Mucosa of descending colon (tissue), 3 donors: ENCODE measurements at regions not wholly inside any gene's neighbourhood (a gene's known extent, or its start where the extent isn't known, plus 50 kb on each side); places are given as distances from the start of the nearest gene placed in this dataset.

Experiments
- ATAC-seq: fragments of 200-7000 bp; cut with Tn5 transposase; one replicate; pipeline ENCODE4 v1.9.1; 2020; ENCODE audit warnings: mild to moderate bottlenecking, moderate library complexity
- DNase-seq, 3 donors: peaks; one replicate each; pipeline ENCODE4 v3.0.0-alpha.2; 2020
- H3K36me3 ChIP-seq: fragments of 200-600 bp; one replicate; pipeline ENCODE4 v1.8.0; 2021; ENCODE audit warnings: low read depth, mild to moderate bottlenecking
- H3K4me1 ChIP-seq: fragments of 200-600 bp; one replicate; pipeline ENCODE4 v1.8.0; 2021; ENCODE audit warnings: low read depth, mild to moderate bottlenecking
- H3K4me3 ChIP-seq: fragments of 200-600 bp; one replicate; pipeline ENCODE4 v1.8.0; 2021; ENCODE audit warnings: mild to moderate bottlenecking
- H3K9me3 ChIP-seq: fragments of 200-600 bp; one replicate; pipeline ENCODE4 v1.8.0; 2021; ENCODE audit warnings: mild to moderate bottlenecking
- CTCF ChIP-seq: fragments of 200-600 bp; IDR thresholded peaks from one replicate; pipeline ENCODE4 v1.8.0; 2022; ENCODE audit warnings: antibody characterized with exemption, mild to moderate bottlenecking
- intact Hi-C, 2 donors: fragments of 100-400 bp; cut with DNase I in 1 of 2; cut with micrococcal nuclease in 1 of 2; formaldehyde crosslinking; loops; one replicate each; pipeline versions ENCODE4 v1.11.0 to v1.11.1; 2022; cut with DNase I, micrococcal nuclease
- donor health status: DM: no; HTN: no; CAD: no; lungs with moderate emphysema.
- donor health status: DM: no; HTN: no; CAD: no.
- donor health status: DM: no; HTN: yes; CAD: no.

GRCh38 chr5:96157077-96157780 is 195.6 kb upstream of the ELL2 start:
- H3K9me3 ChIP-seq, result no peaks in the 10 kb centered on the region
- H3K4me3 ChIP-seq, result no peak overlapping the region
- no peak for TF ChIP-seq CTCF
- intact Hi-C loops, result no loop called here
- ATAC-seq (peak; percentile 93), DNase-seq (peak in 2 of 3 donors; percentile 36 to 50)
- H3K36me3 ChIP-seq, result no peaks in the 10 kb centered on the region
- H3K4me1 ChIP-seq, result no peaks in the 10 kb centered on the region

DNA sequence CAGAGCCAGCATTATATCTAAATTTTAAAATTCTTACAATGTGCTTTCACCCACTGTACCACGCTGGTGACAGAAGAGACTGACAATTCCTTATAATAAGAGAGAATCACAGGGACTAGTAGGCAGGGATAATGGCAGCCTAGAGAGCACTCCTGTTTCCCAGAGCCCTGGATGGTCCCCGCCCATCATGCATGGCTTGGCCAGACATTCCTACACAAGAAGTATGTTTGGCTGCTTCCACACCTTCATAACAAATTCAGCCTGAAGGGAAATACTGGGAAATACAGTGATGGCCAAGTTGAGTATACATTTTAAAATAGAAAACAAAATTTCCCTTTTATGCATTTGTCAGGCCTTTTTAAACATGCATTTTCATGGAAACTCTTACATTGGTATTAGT is 193.5 kb upstream of the ELL2 start:
- intact Hi-C loops, result no loop called here
- no peak for TF ChIP-seq CTCF
- Histone ChIP-seq H3K4me1 (no peaks in the 10 kb centered on the region), H3K4me3 (no peak overlapping the region), H3K36me3 (no peaks in the 10 kb centered on the region), H3K9me3 (no peaks in the 10 kb centered on the region)
- ATAC-seq (no peak), DNase-seq (no peak)

GRCh38 chr5:96151891-96152290 is 190.2 kb upstream of the ELL2 start:
- ATAC-seq (peak; percentile 31), DNase-seq (no peak)
- Histone ChIP-seq H3K9me3 (no peaks in the 10 kb centered on the region), H3K4me1 (no peaks in the 10 kb centered on the region), H3K36me3 (no peaks in the 10 kb centered on the region), H3K4me3 (no peak overlapping the region)
- no peak for TF ChIP-seq CTCF
- intact Hi-C loops, result no loop called here

GRCh38 chr5:96150007-96150406 is 188.4 kb upstream of the ELL2 start:
- no peaks in the 10 kb centered on the region for H3K9me3 ChIP-seq
- intact Hi-C loops, result no loop called here
- no peak for TF ChIP-seq CTCF
- no peaks in the 10 kb centered on the region for H3K4me1 ChIP-seq
- no peak for DNase-seq
- no peaks in the 10 kb centered on the region for H3K36me3 ChIP-seq
- no peak overlapping the region for H3K4me3 ChIP-seq
- no peak for ATAC-seq

DNA sequence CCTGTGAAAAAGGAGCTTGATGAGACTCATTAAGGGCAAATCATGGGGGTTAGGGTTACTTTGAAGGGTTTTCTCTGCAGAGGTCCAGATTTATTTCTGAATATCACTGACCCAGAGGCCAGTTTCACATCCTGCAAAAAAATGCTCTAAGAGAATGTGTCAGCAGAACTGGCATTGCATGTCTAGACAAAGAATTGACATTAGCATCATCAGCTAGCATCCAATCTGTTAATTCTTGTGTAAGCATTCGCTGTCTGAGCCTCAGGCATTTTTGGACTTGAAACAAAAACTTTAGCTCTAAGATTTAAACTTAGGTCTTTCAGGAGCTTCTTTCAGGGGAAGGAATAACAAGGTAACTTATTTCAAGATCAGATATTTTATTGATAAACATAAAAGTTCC is 187.9 kb upstream of the ELL2 start:
- no peak for ATAC-seq
- Histone ChIP-seq H3K36me3 (no peaks in the 10 kb centered on the region), H3K4me3 (no peak overlapping the region), H3K9me3 (no peaks in the 10 kb centered on the region), H3K4me1 (no peaks in the 10 kb centered on the region)
- DNase-seq, result no peak
- no peak for TF ChIP-seq CTCF
- intact Hi-C loops, result no loop called here

GRCh38 chr5:96149021-96149420 is 187.4 kb upstream of the ELL2 start:
- TF ChIP-seq CTCF, result no peak
- Histone ChIP-seq H3K9me3 (no peaks in the 10 kb centered on the region), H3K4me1 (no peaks in the 10 kb centered on the region), H3K36me3 (no peaks in the 10 kb centered on the region), H3K4me3 (no peak overlapping the region)
- intact Hi-C loops, result no loop called here
- ATAC-seq (no peak), DNase-seq (no peak)
